Upper lobe of left lung (tissue), 4 donors: ENCODE measurements at regions not wholly inside any gene's neighbourhood (a gene's known extent, or its start where the extent isn't known, plus 50 kb on each side); places are given as distances from the start of the nearest gene placed in this dataset.

ENCODE experiments used
- EP300 ChIP-seq, 4 donors: sonication (generic); formaldehyde crosslinking; IDR thresholded peaks; one replicate each; pipeline ENCODE4 v1.5.1; 2017; ENCODE audit warnings: antibody characterized with exemption in 4 of 4, control low read depth in 2 of 4
- POLR2A ChIP-seq, 4 donors: fragments of 450-650 bp; IDR thresholded peaks; one replicate each; pipeline ENCODE4 v1.5.1; 2016 to 2017; ENCODE audit warnings: antibody characterized with exemption in 4 of 4, mild to moderate bottlenecking in 2 of 4
- TF ChIP-seq, protein P1 (sequence below), 6 experiments: fragments of 450-650 bp in 4 of 6; fragments of 200-600 bp in 2 of 6; sonication (generic) in 2 of 6; IDR thresholded peaks; one replicate each; pipeline ENCODE4 v1.5.1; 2016 to 2019; ENCODE audit warnings: antibody characterized with exemption in 6 of 6

DNA sequence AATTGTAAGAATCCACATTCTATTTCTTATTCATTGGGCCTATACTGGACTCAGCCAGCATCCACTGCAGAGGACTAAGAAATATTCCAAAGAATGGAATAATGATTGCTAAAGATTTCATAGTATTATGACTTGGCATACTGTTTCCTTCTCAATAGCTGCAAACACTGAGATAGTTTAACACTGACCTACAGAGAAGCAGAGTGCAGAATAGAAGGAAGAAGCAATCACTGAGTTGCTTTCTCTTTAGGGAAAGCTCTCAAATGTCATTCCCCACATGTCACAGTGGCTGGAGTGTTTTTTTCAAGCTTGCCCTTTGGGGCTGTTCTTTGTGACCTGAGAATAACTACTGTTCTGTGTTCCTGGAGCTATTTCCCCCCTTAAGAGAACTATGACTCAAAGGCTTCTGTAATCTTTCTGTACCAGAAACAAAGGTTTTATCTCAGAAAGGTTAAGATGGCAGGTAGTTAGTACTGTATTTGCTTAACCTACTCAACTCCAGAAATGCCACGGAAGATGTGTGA lies 243.6 kb upstream of the LUZP2 start:
- TF ChIP-seq EP300 (IDR thresholded peaks at IDR 0.05) (no peak), POLR2A (IDR thresholded peaks at IDR 0.05) (no peak)
- TF ChIP-seq, protein P1, sequence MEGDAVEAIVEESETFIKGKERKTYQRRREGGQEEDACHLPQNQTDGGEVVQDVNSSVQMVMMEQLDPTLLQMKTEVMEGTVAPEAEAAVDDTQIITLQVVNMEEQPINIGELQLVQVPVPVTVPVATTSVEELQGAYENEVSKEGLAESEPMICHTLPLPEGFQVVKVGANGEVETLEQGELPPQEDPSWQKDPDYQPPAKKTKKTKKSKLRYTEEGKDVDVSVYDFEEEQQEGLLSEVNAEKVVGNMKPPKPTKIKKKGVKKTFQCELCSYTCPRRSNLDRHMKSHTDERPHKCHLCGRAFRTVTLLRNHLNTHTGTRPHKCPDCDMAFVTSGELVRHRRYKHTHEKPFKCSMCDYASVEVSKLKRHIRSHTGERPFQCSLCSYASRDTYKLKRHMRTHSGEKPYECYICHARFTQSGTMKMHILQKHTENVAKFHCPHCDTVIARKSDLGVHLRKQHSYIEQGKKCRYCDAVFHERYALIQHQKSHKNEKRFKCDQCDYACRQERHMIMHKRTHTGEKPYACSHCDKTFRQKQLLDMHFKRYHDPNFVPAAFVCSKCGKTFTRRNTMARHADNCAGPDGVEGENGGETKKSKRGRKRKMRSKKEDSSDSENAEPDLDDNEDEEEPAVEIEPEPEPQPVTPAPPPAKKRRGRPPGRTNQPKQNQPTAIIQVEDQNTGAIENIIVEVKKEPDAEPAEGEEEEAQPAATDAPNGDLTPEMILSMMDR (IDR thresholded peaks at IDR 0.05) = no peak
